ENCODE measurements at regions not wholly inside any gene's neighbourhood (a gene's known extent, or its start where the extent isn't known, plus 50 kb on each side); places are given as distances from the start of the nearest gene placed in this dataset.

DNA sequence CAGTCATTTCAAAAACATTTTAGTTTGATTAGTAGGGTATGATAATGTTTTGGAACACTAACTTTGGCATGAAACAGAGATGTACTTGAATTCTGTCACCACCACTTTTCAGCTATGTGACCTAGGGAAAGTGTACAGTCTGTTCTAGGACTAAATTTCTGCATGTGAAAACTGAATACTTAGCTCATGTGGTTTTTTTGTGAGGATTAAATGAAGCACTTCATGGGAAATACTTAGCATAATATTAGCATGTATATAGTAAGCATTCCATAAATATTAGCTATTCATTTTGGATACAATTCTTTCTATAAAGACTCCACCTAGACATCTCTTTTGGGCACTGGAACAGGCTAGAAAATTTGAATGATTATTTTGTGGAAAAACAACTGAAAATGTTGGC lies 1379.4 kb downstream of the RPA4 start:
- TF ChIP-seq, protein P1, sequence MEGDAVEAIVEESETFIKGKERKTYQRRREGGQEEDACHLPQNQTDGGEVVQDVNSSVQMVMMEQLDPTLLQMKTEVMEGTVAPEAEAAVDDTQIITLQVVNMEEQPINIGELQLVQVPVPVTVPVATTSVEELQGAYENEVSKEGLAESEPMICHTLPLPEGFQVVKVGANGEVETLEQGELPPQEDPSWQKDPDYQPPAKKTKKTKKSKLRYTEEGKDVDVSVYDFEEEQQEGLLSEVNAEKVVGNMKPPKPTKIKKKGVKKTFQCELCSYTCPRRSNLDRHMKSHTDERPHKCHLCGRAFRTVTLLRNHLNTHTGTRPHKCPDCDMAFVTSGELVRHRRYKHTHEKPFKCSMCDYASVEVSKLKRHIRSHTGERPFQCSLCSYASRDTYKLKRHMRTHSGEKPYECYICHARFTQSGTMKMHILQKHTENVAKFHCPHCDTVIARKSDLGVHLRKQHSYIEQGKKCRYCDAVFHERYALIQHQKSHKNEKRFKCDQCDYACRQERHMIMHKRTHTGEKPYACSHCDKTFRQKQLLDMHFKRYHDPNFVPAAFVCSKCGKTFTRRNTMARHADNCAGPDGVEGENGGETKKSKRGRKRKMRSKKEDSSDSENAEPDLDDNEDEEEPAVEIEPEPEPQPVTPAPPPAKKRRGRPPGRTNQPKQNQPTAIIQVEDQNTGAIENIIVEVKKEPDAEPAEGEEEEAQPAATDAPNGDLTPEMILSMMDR (IDR thresholded peaks at IDR 0.05; ENCODE audit: low read length) = no peak
- no peak for TF ChIP-seq EZH2 (IDR thresholded peaks at IDR 0.05; ENCODE audit: borderline replicate concordance, low read length)
